OCI-LY1 (cell line): ENCODE measurements at regions not wholly inside any gene's neighbourhood (a gene's known extent, or its start where the extent isn't known, plus 50 kb on each side); places are given as distances from the start of the nearest gene placed in this dataset.

Experiments used
- CTCF ChIP-seq: fragments of 200-600 bp; sonication (generic), shearing (Covaris generic); IDR thresholded peaks from 2 replicates; pipeline ENCODE4 v1.5.1; 2017; ENCODE audit warnings: mild to moderate bottlenecking, antibody characterized with exemption, low read length, moderate library complexity, mixed read lengths
- EZH2 ChIP-seq: fragments of 200-600 bp; sonication (generic), shearing (Covaris generic); IDR thresholded peaks from 2 replicates; pipeline ENCODE4 v1.8.0; 2017; ENCODE audit warnings: borderline replicate concordance, mixed run types, mild to moderate bottlenecking, antibody characterized with exemption, low read length, moderate library complexity, mixed read lengths

- TF ChIP-seq EZH2 (no peak), CTCF (no peak)
These were observed 218.0 kb downstream of the UBE3A start for GRCh38 chr15:25220834-25221233.
